ENCODE measurements at regions not wholly inside any gene's neighbourhood (a gene's known extent, or its start where the extent isn't known, plus 50 kb on each side); places are given as distances from the start of the nearest gene placed in this dataset.

- POLR2A ChIA-PET: no interaction called here
- TF ChIP-seq CTCF (IDR thresholded peaks at IDR 0.05; ENCODE audit: insufficient read depth, low read length, missing control alignments): peak; percentile 39
- no peak for DNase-seq (ENCODE audit: low read depth, low spot score)
- H3K4me3 ChIP-seq (ENCODE audit: low read depth, low read length): no peak overlapping the region
- CTCF ChIA-PET: interaction anchor here (0.8 to 2.0 kb wide), 3 partner anchors 32 to 134 kb away, joined by 4 to 9 read pairs (median 5); no protein-coding TSS in a partner anchor
Observed at GRCh38 chr7:25720427-25720826, 431.6 kb upstream of the NFE2L3 start.

DNA sequence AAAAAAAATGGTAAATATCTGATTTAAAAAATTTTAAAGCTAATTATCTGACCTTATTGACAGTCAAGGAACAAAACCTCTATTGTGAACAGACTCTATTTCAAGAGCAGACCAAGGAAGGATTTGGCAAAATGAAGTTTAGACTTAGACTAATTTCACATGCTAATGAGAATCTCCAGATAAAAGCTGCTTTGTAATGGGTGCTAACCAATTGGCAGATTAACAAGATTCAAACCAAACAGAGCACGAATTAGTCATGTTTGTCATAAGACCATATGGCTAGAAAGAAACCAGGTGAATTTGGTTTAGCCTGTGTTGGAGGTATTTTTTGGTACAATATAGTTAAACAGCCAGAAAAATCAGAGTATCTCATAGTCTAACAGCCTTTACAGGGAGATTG, 429.1 kb upstream of the NFE2L3 start:
- H3K4me3 ChIP-seq (ENCODE audit: low read depth, low read length): no peak overlapping the region
- ChIA-PET POLR2A (no interaction called here), CTCF (interaction anchor here (0.8 kb wide), 2 partner anchors 10 to 157 kb away, joined by 3 to 4 read pairs; no protein-coding TSS in a partner anchor)
- DNase-seq (ENCODE audit: low read depth, low spot score): no peak
- no peak for TF ChIP-seq CTCF (IDR thresholded peaks at IDR 0.05; ENCODE audit: insufficient read depth, low read length, missing control alignments)

DNA sequence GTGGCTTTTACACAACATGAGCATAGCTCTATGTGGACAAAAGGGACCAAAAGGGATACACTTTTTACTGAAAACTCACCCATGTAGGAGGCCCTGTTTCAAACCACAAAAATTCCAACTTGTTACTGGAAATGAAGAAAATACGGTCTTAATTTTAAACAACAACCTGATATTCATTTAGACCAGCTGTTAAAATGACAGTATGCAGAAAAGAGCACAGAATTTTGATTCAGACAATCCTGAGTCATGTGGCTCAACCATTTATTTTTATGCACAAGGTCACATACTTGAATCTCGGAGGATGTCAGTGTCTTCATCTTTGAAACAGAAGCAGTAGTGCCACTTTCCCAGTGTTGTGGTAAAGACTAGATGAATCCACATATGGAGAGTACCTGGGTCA, 426.5 kb upstream of the NFE2L3 start:
- CTCF ChIA-PET: interaction anchor here (1.4 kb wide), 1 partner anchor 15 kb away, joined by 4 read pairs; no protein-coding TSS in a partner anchor
- POLR2A ChIA-PET: no interaction called here
- no peak for DNase-seq (ENCODE audit: low read depth, low spot score)

DNA sequence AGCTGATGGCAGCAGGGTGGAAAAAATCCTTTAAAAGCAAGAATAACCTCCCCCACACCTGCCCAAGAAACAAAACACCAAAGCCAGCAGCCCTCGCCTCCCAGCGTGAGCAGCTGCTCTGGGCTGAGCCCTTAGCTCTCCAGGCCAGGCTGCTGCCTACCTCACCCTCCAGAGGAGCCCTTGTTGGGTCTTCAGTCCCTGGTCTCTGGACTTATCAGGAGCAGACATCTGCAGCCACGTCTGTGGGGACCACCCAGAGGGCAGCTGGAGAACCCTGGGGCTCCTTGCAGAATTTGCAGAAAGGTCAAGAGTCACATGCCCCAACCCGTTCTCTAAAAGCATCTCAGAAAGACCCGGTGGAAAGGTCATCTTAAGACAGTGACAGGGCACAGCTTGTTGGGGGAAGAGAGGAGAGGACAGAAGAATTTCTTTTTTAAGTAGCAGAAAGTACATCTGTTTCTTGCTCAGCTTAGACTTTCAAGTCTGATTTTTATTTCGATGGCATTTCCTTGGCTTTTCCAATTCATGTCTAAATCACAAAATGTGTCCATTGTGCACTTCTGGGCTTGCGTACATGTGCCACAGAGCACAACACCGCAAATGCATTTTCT, 425.7 kb upstream of the NFE2L3 start:
- ChIA-PET CTCF (interaction anchor here (1.4 to 1.5 kb wide), 2 partner anchors 15 to 128 kb away, joined by 4 read pairs; no protein-coding TSS in a partner anchor), POLR2A (no interaction called here)
- H3K4me3 ChIP-seq (ENCODE audit: low read depth, low read length): no peak overlapping the region
- TF ChIP-seq CTCF (IDR thresholded peaks at IDR 0.05; ENCODE audit: insufficient read depth, low read length, missing control alignments): no peak
- no peak for DNase-seq (ENCODE audit: low read depth, low spot score)

More for the DNA sequence above, 426.5 kb upstream of the NFE2L3 start:
- no peak overlapping the region for H3K4me3 ChIP-seq (ENCODE audit: low read depth, low read length)
- TF ChIP-seq CTCF (IDR thresholded peaks at IDR 0.05; ENCODE audit: insufficient read depth, low read length, missing control alignments): no peak

DNA sequence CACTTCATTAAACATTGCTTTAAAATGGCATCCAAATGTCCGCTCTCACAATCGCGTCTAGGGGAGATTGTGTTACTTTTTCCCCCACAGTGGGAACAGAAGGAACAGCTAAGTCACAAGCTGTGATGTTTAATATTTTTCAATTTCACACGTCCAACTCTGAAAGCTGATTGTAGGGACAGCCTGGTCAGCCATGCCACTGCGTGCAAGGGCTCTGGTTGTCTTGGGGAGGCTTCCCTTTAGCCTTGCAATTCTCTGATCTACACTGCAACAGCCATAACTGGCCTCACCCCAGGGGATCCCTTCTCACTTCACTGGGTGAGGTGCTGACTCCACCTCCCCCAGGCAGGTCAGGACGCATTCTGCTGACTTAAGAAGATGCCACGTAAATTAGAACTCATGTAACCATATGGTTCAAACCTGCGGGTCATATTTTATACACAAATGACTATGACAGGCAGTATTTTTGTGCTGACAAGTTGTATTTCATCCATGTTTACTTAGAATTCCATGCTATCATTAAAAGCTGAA, 425.2 kb upstream of the NFE2L3 start:
- ChIA-PET POLR2A (no interaction called here), CTCF (interaction anchor here (0.9 to 1.5 kb wide), 2 partner anchors 125 to 128 kb away, joined by 3 to 4 read pairs; no protein-coding TSS in a partner anchor)
- TF ChIP-seq CTCF (IDR thresholded peaks at IDR 0.05; ENCODE audit: insufficient read depth, low read length, missing control alignments): no peak
- no peak for DNase-seq (ENCODE audit: low read depth, low spot score)
- no peak overlapping the region for H3K4me3 ChIP-seq (ENCODE audit: low read depth, low read length)

- H3K4me3 ChIP-seq (ENCODE audit: low read depth, low read length): no peak overlapping the region
- no peak for DNase-seq (ENCODE audit: low read depth, low spot score)
- ChIA-PET CTCF (interaction anchor here (0.9 to 1.5 kb wide), 2 partner anchors 124 to 127 kb away, joined by 3 to 4 read pairs; no protein-coding TSS in a partner anchor), POLR2A (no interaction called here)
- TF ChIP-seq CTCF (IDR thresholded peaks at IDR 0.05; ENCODE audit: insufficient read depth, low read length, missing control alignments): no peak
Observed at GRCh38 chr7:25727446-25727845, 424.6 kb upstream of the NFE2L3 start.

Data from AG04449 (cell line).